ENCODE measurements at regions not wholly inside any gene's neighbourhood (a gene's known extent, or its start where the extent isn't known, plus 50 kb on each side); places are given as distances from the start of the nearest gene placed in this dataset.

GRCh38 chr14:94880876-94881275, 111.0 kb upstream of the GSC start:
- H3K4me3 ChIP-seq (ENCODE audit: low read length): no peak overlapping the region

GRCh38 chr14:94880106-94880505, 110.2 kb upstream of the GSC start:
- Histone ChIP-seq H3K9me3 (ENCODE audit: low read length) (no peaks in the 10 kb centered on the region), H4K20me1 (ENCODE audit: insufficient read depth, low read depth, low read length) (no peaks in the 10 kb centered on the region), H3K27me3 (ENCODE audit: low read length) (no peaks in the 10 kb centered on the region), H3K27ac (ENCODE audit: low read length) (no peak overlapping the region), H3K9ac (ENCODE audit: low read length) (no peak overlapping the region), H3K36me3 (ENCODE audit: insufficient read depth, low read length) (no peaks in the 10 kb centered on the region), H2AFZ (ENCODE audit: low read length) (no peak overlapping the region), H3K4me1 (ENCODE audit: low read length) (no peaks in the 10 kb centered on the region), H3K4me2 (ENCODE audit: low read depth, low read length, poor library complexity, severe bottlenecking) (no peak overlapping the region), H3K9me2 (replicated peaks; ENCODE audit: insufficient read depth, low read length) (no peaks in the 10 kb centered on the region), H3K79me2 (ENCODE audit: low read length) (no peaks in the 10 kb centered on the region), H3K4me3 (ENCODE audit: low read length) (no peak overlapping the region)
- no peak for DNase-seq

More at GRCh38 chr14:94880876-94881275, 111.0 kb upstream of the GSC start:
- Histone ChIP-seq H3K27ac (ENCODE audit: low read length) (no peak overlapping the region), H3K79me2 (ENCODE audit: low read length) (no peaks in the 10 kb centered on the region), H3K4me2 (ENCODE audit: low read depth, low read length, poor library complexity, severe bottlenecking) (no peak overlapping the region), H3K9me3 (ENCODE audit: low read length) (no peaks in the 10 kb centered on the region), H3K4me1 (ENCODE audit: low read length) (no peaks in the 10 kb centered on the region), H3K36me3 (ENCODE audit: insufficient read depth, low read length) (no peaks in the 10 kb centered on the region), H3K9ac (ENCODE audit: low read length) (no peak overlapping the region), H3K9me2 (replicated peaks; ENCODE audit: insufficient read depth, low read length) (no peaks in the 10 kb centered on the region), H2AFZ (ENCODE audit: low read length) (no peak overlapping the region), H4K20me1 (ENCODE audit: insufficient read depth, low read depth, low read length) (no peaks in the 10 kb centered on the region), H3K27me3 (ENCODE audit: low read length) (no peaks in the 10 kb centered on the region)
- DNase-seq: no peak

GRCh38 chr14:94879537-94879936, 109.6 kb upstream of the GSC start:
- DNase-seq: no peak
- Histone ChIP-seq H2AFZ (ENCODE audit: low read length) (no peak overlapping the region), H3K9me2 (replicated peaks; ENCODE audit: insufficient read depth, low read length) (no peaks in the 10 kb centered on the region), H3K4me1 (ENCODE audit: low read length) (no peaks in the 10 kb centered on the region), H3K79me2 (ENCODE audit: low read length) (no peaks in the 10 kb centered on the region), H4K20me1 (ENCODE audit: insufficient read depth, low read depth, low read length) (no peaks in the 10 kb centered on the region), H3K4me2 (ENCODE audit: low read depth, low read length, poor library complexity, severe bottlenecking) (no peak overlapping the region), H3K27ac (ENCODE audit: low read length) (no peak overlapping the region), H3K27me3 (ENCODE audit: low read length) (no peaks in the 10 kb centered on the region), H3K9ac (ENCODE audit: low read length) (no peak overlapping the region), H3K36me3 (ENCODE audit: insufficient read depth, low read length) (no peaks in the 10 kb centered on the region), H3K9me3 (ENCODE audit: low read length) (no peaks in the 10 kb centered on the region), H3K4me3 (ENCODE audit: low read length) (no peak overlapping the region)

- DNase-seq: no peak
- no peaks in the 10 kb centered on the region for H3K9me3 ChIP-seq (ENCODE audit: low read length)
- no peaks in the 10 kb centered on the region for H4K20me1 ChIP-seq (ENCODE audit: insufficient read depth, low read depth, low read length)
- no peaks in the 10 kb centered on the region for H3K4me1 ChIP-seq (ENCODE audit: low read length)
- H3K27me3 ChIP-seq (ENCODE audit: low read length): no peaks in the 10 kb centered on the region
- H3K9ac ChIP-seq (ENCODE audit: low read length): no peak overlapping the region
- H3K4me3 ChIP-seq (ENCODE audit: low read length): no peak overlapping the region
- H3K4me2 ChIP-seq (ENCODE audit: low read depth, low read length, poor library complexity, severe bottlenecking): no peak overlapping the region
- H3K79me2 ChIP-seq (ENCODE audit: low read length): no peaks in the 10 kb centered on the region
- H3K36me3 ChIP-seq (ENCODE audit: insufficient read depth, low read length): no peaks in the 10 kb centered on the region
- H2AFZ ChIP-seq (ENCODE audit: low read length): no peak overlapping the region
- no peaks in the 10 kb centered on the region for H3K9me2 ChIP-seq (replicated peaks; ENCODE audit: insufficient read depth, low read length)
- no peak overlapping the region for H3K27ac ChIP-seq (ENCODE audit: low read length)
Measured at GRCh38 chr14:94876306-94876705, 106.4 kb upstream of the GSC start.

GRCh38 chr14:94875256-94875655, 105.3 kb upstream of the GSC start:
- no peak overlapping the region for H3K27ac ChIP-seq (ENCODE audit: low read length)
- H3K27me3 ChIP-seq (ENCODE audit: low read length): no peaks in the 10 kb centered on the region
- no peak overlapping the region for H3K4me2 ChIP-seq (ENCODE audit: low read depth, low read length, poor library complexity, severe bottlenecking)
- H3K4me3 ChIP-seq (ENCODE audit: low read length): no peak overlapping the region
- no peaks in the 10 kb centered on the region for H3K79me2 ChIP-seq (ENCODE audit: low read length)
- H3K36me3 ChIP-seq (ENCODE audit: insufficient read depth, low read length): no peaks in the 10 kb centered on the region
- H3K9me3 ChIP-seq (ENCODE audit: low read length): no peaks in the 10 kb centered on the region
- H3K4me1 ChIP-seq (ENCODE audit: low read length): no peaks in the 10 kb centered on the region
- no peak overlapping the region for H3K9ac ChIP-seq (ENCODE audit: low read length)
- no peaks in the 10 kb centered on the region for H4K20me1 ChIP-seq (ENCODE audit: insufficient read depth, low read depth, low read length)
- no peak for DNase-seq
- no peaks in the 10 kb centered on the region for H3K9me2 ChIP-seq (replicated peaks; ENCODE audit: insufficient read depth, low read length)
- H2AFZ ChIP-seq (ENCODE audit: low read length): no peak overlapping the region

GRCh38 chr14:94868772-94869072, 98.8 kb upstream of the GSC start:
- H4K20me1 ChIP-seq (ENCODE audit: insufficient read depth, low read depth, low read length): no peaks in the 10 kb centered on the region
- no peaks in the 10 kb centered on the region for H3K9me2 ChIP-seq (replicated peaks; ENCODE audit: insufficient read depth, low read length)
- no peak overlapping the region for H3K9ac ChIP-seq (ENCODE audit: low read length)
- H3K4me3 ChIP-seq (ENCODE audit: low read length): no peak overlapping the region
- H3K27ac ChIP-seq (ENCODE audit: low read length): no peak overlapping the region
- no peak overlapping the region for H3K4me2 ChIP-seq (ENCODE audit: low read depth, low read length, poor library complexity, severe bottlenecking)
- H3K27me3 ChIP-seq (ENCODE audit: low read length): 0 out of 2 replicates have a peak, but pooled peaks cover 3% of the 10 kb centered on the region
- no peaks in the 10 kb centered on the region for H3K36me3 ChIP-seq (ENCODE audit: insufficient read depth, low read length)
- H3K9me3 ChIP-seq (ENCODE audit: low read length): no peaks in the 10 kb centered on the region
- DNase-seq: no peak
- H3K4me1 ChIP-seq (ENCODE audit: low read length): no peaks in the 10 kb centered on the region
- H3K79me2 ChIP-seq (ENCODE audit: low read length): no peaks in the 10 kb centered on the region
- no peak overlapping the region for H2AFZ ChIP-seq (ENCODE audit: low read length)

GRCh38 chr14:94867946-94868771, 98.2 kb upstream of the GSC start:
- Histone ChIP-seq H3K27ac (ENCODE audit: low read length) (no peak overlapping the region), H3K9me3 (ENCODE audit: low read length) (no peaks in the 10 kb centered on the region), H3K9me2 (replicated peaks; ENCODE audit: insufficient read depth, low read length) (no peaks in the 10 kb centered on the region), H3K9ac (ENCODE audit: low read length) (no peak overlapping the region), H2AFZ (ENCODE audit: low read length) (no peak overlapping the region), H3K79me2 (ENCODE audit: low read length) (no peaks in the 10 kb centered on the region), H3K4me1 (ENCODE audit: low read length) (no peaks in the 10 kb centered on the region), H3K27me3 (ENCODE audit: low read length) (0 out of 2 replicates have a peak, but pooled peaks cover 3% of the 10 kb centered on the region), H3K36me3 (ENCODE audit: insufficient read depth, low read length) (no peaks in the 10 kb centered on the region), H3K4me2 (ENCODE audit: low read depth, low read length, poor library complexity, severe bottlenecking) (no peak overlapping the region), H4K20me1 (ENCODE audit: insufficient read depth, low read depth, low read length) (no peaks in the 10 kb centered on the region), H3K4me3 (ENCODE audit: low read length) (no peak overlapping the region)
- no peak for DNase-seq

- Histone ChIP-seq H3K36me3 (ENCODE audit: insufficient read depth, low read length) (no peaks in the 10 kb centered on the region), H3K79me2 (ENCODE audit: low read length) (no peaks in the 10 kb centered on the region), H3K9me3 (ENCODE audit: low read length) (no peaks in the 10 kb centered on the region), H3K4me1 (ENCODE audit: low read length) (no peaks in the 10 kb centered on the region), H3K9ac (ENCODE audit: low read length) (no peak overlapping the region), H2AFZ (ENCODE audit: low read length) (no peak overlapping the region), H3K4me2 (ENCODE audit: low read depth, low read length, poor library complexity, severe bottlenecking) (no peak overlapping the region), H3K27me3 (ENCODE audit: low read length) (0 out of 2 replicates have a peak, but pooled peaks cover 3% of the 10 kb centered on the region), H4K20me1 (ENCODE audit: insufficient read depth, low read depth, low read length) (no peaks in the 10 kb centered on the region), H3K9me2 (replicated peaks; ENCODE audit: insufficient read depth, low read length) (no peaks in the 10 kb centered on the region), H3K27ac (ENCODE audit: low read length) (no peak overlapping the region), H3K4me3 (ENCODE audit: low read length) (no peak overlapping the region)
- DNase-seq: no peak
Measured at GRCh38 chr14:94867209-94867608, 97.3 kb upstream of the GSC start.

Data from Karpas-422 (cell line).